ENCODE measurements at regions not wholly inside any gene's neighbourhood (a gene's known extent, or its start where the extent isn't known, plus 50 kb on each side); places are given as distances from the start of the nearest gene placed in this dataset.

DNA sequence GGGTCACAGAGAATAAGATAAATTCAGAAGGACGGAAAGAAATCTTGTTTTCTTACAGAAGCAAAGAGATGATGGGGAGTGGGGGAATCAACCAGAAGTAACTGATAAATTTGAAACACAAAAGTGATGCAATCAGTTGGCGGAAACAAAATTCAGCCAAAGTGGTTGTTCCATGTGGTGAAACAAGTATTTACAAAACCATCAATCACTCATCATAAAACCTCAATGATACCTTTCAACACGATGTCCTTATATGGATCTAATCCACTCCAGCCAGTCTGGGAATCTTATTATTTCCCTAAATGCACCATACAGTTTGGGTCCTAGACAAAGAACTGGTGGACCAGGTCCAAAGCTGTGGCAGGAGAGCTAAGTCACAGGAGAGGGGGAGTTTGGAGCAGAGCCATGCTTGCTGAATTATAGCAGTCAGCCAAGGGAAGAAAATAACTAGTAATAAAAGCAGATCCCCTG is 303.8 kb upstream of the LRRC7 start:
- no peak overlapping the region for H3K4me3 ChIP-seq
- H3K27ac ChIP-seq, result no peak overlapping the region

GRCh38 chr1:69269491-69269890 is 298.2 kb upstream of the LRRC7 start:
- H3K27ac ChIP-seq, result no peak overlapping the region
- H3K4me3 ChIP-seq, result no peak overlapping the region

GRCh38 chr1:69271587-69272125 is 296.1 kb upstream of the LRRC7 start:
- no peak overlapping the region for H3K27ac ChIP-seq
- H3K4me3 ChIP-seq, result no peak overlapping the region

GRCh38 chr1:69272684-69273083 is 295.0 kb upstream of the LRRC7 start:
- H3K4me3 ChIP-seq, result no peak overlapping the region
- H3K27ac ChIP-seq, result no peak overlapping the region

DNA sequence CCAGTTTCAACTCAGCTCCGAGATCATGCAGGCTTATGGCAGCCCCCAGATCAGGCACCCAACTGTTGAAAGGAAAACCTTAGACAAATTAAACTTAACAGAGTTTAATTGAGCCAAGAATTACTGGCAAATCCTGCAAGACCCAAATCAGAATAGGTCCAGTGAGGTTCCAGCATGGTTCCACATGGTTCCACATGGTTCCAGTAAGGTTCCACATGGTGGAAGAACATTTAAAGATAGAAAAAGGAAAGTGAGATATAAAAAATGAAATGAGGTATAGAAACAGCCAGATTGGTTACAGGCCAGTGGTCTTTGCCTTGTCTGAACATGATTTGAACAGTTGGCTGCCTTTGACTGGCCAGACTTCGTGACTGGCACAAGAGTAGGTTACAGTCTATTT is 288.8 kb upstream of the LRRC7 start:
- H3K27ac ChIP-seq, result no peak overlapping the region
- H3K4me3 ChIP-seq, result no peak overlapping the region

DNA sequence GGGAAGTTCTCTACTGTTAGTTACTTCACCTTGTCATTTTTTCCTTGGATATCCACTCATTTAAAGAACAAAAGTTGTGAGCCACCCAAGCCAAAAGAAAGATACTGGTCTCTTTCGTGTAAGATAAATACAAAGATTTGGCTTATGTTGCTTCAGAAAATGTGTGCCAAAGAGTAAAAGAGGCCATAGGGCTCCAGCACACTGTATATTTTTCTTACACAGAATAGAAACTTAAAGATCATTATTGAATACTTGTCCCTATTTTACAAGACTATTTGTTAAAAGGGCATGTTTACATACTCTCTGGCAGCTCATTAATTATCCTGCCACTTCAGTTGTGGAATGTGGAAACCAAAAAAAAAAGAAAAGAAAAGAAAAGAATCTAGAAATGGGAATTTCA is 284.2 kb upstream of the LRRC7 start:
- H3K4me3 ChIP-seq, result no peak overlapping the region
- no peak overlapping the region for H3K27ac ChIP-seq

GRCh38 chr1:69284508-69284907 is 283.2 kb upstream of the LRRC7 start:
- H3K27ac ChIP-seq, result no peak overlapping the region
- no peak overlapping the region for H3K4me3 ChIP-seq

- no peak overlapping the region for H3K4me3 ChIP-seq
Measured at GRCh38 chr1:69288416-69288815, 279.3 kb upstream of the LRRC7 start.

DNA sequence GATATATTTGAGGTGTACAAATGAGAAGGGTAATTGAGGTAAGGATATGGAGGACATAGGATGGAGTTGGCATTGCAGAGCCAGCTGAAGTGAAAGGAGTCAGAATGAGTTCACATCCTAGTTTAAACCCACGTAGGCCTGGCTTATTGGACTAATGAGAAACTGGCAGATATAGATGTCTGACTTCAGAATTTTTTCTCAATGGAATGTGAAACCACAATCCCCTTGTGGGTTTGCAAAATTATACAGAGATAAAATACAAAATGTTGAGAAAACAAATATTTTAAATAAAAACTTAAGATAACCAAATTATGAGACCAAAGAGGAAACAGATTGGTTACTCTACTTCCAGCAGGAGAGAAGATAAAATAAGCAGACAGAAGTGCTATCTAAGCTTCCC is 277.4 kb upstream of the LRRC7 start:
- Histone ChIP-seq H3K27ac (no peak overlapping the region), H3K4me3 (no peak overlapping the region)

More at GRCh38 chr1:69288416-69288815, 279.3 kb upstream of the LRRC7 start:
- no peak overlapping the region for H3K27ac ChIP-seq

GRCh38 chr1:69291541-69291940 is 276.2 kb upstream of the LRRC7 start:
- Histone ChIP-seq H3K4me3 (no peak overlapping the region), H3K27ac (no peak overlapping the region)

DNA sequence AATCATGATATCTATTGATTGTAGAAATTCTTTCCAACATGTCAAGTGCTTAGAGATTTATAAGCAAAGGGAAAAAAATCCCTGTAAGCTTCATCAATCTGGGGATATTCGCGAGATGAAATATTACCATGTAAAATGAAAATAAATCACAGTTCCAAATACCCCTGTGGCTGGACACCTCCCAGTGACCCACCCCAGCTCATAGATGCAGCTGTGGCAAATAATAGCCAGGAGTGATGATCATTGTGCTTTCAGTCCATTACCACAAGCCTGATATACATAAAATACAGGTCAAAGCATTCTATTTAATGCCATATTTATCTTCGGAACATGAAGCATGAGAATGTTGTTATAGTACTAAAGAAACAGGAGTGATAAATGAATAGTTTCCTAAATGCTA is 274.9 kb upstream of the LRRC7 start:
- H3K27ac ChIP-seq, result no peak overlapping the region
- no peak overlapping the region for H3K4me3 ChIP-seq

- no peak overlapping the region for H3K4me3 ChIP-seq
- H3K27ac ChIP-seq, result no peak overlapping the region
Measured at GRCh38 chr1:69294171-69294570, 273.6 kb upstream of the LRRC7 start.

GRCh38 chr1:69295265-69295664 is 272.5 kb upstream of the LRRC7 start:
- Histone ChIP-seq H3K27ac (no peak overlapping the region), H3K4me3 (no peak overlapping the region)

DNA sequence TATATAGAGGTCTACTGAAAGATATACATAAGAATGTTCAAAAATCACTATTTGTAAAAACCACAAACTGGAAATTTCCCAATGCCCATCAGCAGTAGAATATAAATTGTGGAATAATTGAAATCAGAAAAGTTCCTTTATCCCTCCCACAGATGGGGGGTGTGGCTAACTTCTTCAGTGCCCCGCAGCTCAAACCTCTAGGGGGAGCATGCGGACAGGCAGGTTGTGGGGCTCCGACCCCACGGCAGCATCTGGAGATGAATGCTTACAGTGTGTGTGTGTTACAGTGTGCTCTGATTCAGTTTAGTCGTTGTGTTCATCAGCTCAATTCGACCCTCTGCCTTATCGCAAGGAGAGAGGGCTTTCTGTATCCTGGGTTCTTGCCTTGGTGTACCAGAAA is 262.1 kb upstream of the LRRC7 start:
- no peak overlapping the region for H3K4me3 ChIP-seq
- no peak overlapping the region for H3K27ac ChIP-seq

DNA sequence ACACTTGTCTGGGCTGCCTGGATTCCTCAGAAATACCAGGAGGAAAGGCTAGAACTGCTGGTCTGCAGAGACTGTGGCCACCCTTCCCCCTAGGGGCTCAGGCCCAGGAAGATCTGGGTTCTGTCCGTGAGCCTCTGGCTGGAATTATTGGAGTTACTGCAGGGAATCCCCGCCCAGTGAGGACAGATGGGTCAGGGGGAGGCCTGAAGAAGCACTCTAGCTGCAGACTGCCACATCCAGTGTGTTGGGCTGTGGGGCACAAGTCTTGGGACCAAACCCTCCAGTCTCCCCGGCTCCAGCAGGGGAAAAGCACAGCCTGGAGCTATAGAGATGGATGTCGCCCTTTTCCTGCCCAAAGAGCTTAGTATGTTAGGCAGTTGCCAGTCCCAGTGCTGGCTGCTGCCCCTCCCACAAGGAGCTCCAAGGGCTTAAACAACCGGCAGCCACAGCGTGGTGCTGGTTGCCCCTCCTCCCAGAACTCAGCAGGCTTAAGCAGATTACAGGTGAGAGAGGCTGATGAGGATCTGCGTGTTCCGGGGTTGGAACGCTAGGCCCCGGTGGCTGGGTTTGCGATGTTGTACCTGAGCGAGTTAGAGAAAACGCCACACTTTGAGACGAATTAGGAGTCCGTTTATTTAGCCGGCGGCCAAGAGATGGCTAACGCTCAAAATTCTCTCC is 255.5 kb upstream of the LRRC7 start:
- Histone ChIP-seq H3K4me3 (no peak overlapping the region), H3K27ac (no peak overlapping the region)

- Histone ChIP-seq H3K4me3 (no peak overlapping the region), H3K27ac (no peak overlapping the region)
Measured at GRCh38 chr1:69313118-69313517, 254.6 kb upstream of the LRRC7 start.

DNA sequence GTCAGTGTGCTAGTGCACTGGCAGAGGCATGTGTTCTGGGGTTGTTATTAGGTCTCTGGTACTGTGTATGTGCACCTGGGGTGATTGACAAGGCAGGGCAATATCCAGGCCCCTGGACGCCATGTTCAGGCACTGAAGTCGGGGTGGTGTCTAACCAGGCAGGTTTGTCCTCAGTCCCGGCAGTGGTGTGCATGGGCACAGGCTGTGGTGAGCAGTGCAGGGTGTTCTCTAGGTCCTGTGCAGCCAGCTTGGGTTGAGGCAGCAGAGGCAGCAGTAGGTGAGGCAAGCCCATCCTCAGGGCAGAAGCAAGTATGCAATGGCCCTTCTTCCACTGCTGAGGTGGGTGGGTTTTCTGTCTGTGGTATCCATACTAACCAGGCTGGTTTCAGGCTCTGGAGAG is 252.3 kb upstream of the LRRC7 start:
- H3K4me3 ChIP-seq, result no peak overlapping the region
- no peak overlapping the region for H3K27ac ChIP-seq

DNA sequence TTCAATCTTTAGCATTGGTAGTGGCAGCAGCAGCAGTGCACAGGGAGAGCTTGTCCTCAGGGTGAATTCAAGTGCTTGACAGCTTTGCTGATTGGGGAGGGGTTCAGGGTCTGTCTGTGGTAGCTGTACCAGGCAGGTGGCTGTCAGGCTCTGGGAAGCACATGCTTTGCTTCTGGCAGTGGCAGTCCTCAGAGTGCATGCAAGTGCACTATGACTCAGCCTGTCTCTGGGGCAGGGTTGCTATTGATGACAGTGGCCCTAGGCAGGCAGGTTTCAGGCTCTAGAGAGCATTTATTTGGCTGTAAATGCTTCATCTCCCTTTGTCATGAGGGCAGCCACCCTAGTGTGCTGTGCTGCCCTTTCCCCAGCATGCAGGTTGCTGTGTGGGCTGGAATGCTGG is 251.9 kb upstream of the LRRC7 start:
- no peak overlapping the region for H3K4me3 ChIP-seq
- no peak overlapping the region for H3K27ac ChIP-seq

DNA sequence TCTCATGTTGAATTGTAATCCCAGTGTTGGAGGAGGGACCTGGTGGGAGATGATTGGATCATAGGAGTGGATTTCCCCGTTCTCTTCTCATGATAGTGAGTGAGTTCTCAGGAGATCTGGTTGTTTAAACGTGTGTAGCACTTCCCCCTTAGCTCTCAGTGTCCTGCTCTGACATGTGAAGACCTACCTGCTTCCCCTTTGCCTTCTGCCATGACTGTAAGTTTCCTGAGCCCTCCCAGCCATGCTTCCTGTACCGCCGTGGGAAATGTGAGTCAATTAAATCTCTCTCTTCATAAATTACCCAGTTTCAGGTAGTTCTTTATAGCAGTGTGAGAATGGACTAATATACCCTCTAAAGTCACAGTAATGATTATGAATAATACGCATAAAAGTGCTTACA is 248.4 kb upstream of the LRRC7 start:
- Histone ChIP-seq H3K4me3 (no peak overlapping the region), H3K27ac (no peak overlapping the region)

- H3K27ac ChIP-seq, result no peak overlapping the region
- no peak overlapping the region for H3K4me3 ChIP-seq
Measured at GRCh38 chr1:69320757-69321211, 246.9 kb upstream of the LRRC7 start.

DNA sequence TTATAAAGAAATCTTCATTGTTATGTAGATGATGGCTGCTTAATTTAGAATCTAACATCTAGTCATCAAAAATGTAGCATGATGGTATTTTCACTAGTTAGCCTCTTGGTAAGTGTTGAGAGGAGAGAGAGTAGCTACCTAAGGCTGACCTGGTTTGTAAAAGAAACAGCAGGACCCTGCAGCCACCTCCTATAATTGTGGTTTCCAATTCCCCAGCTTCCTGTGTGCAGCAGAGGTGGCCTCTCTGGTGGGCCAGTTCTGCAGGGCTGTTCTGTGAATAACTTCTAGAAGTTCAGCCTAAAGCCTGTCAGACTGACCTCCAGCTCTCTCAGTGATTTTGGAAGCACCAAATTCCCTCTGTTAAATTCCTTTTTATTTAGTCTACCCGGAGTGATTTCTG is 246.4 kb upstream of the LRRC7 start:
- Histone ChIP-seq H3K27ac (no peak overlapping the region), H3K4me3 (no peak overlapping the region)

GRCh38 chr1:69328186-69328585 is 239.5 kb upstream of the LRRC7 start:
- Histone ChIP-seq H3K4me3 (no peak overlapping the region), H3K27ac (no peak overlapping the region)

All from skin epidermis (tissue), 12 donors.